HL-60 (cell line): ENCODE measurements at regions not wholly inside any gene's neighbourhood (a gene's known extent, or its start where the extent isn't known, plus 50 kb on each side); places are given as distances from the start of the nearest gene placed in this dataset.

ENCODE experiments used
- DNase-seq, 2 experiments: peaks; one replicate each; pipeline ENCODE4 v3.0.0-alpha.2; 2010 to 2020; ENCODE audit warnings: low read depth in 1 of 2, low spot score in 1 of 2
- H3K27ac ChIP-seq: fragments of 250-450 bp; sonication (Bioruptor Pico); replicated peaks from 2 replicates; pipeline ENCODE4 v1.5.1; 2020; ENCODE audit warnings: mild to moderate bottlenecking, moderate library complexity
- H3K27me3 ChIP-seq: fragments of 250-450 bp; sonication (Bioruptor Pico); 2 replicates; pipeline ENCODE4 v1.5.1; 2021; ENCODE audit warnings: mild to moderate bottlenecking, moderate library complexity; ENCODE audit not compliant: insufficient read depth, poor library complexity, severe bottlenecking
- H3K4me3 ChIP-seq: replicated peaks from 2 replicates; pipeline ENCODE4 v1.5.1; 2011; ENCODE audit warnings: mild to moderate bottlenecking, control low read depth, low read length; ENCODE audit not compliant: insufficient read depth
- CTCF ChIP-seq: IDR thresholded peaks from one replicate; pipeline ENCODE4 v1.5.1; 2011; ENCODE audit warnings: low read length, control low read depth, inconsistent platforms; ENCODE audit not compliant: insufficient read depth
- GABPA ChIP-seq: IDR thresholded peaks from 2 replicates; pipeline ENCODE4 v1.6.1; 2012; ENCODE audit warnings: low read depth
- POLR2AphosphoS5 ChIP-seq: IDR thresholded peaks from 2 replicates; pipeline ENCODE4 v1.6.1; 2012; ENCODE audit warnings: low read depth
- SPI1 ChIP-seq: IDR thresholded peaks from 2 replicates; pipeline ENCODE4 v1.6.1; 2012; ENCODE audit warnings: low read depth, mild to moderate bottlenecking, borderline replicate concordance
- TF ChIP-seq, protein P1 (sequence below): IDR thresholded peaks from 2 replicates; pipeline ENCODE4 v1.6.1; 2012; ENCODE audit warnings: low read depth; ENCODE audit not compliant: insufficient replicate concordance

GRCh38 chr5:63655043-63655442 lies 307.2 kb downstream of the HTR1A start:
- TF ChIP-seq SPI1: no peak
- no peak for TF ChIP-seq GABPA
- TF ChIP-seq, protein P1, sequence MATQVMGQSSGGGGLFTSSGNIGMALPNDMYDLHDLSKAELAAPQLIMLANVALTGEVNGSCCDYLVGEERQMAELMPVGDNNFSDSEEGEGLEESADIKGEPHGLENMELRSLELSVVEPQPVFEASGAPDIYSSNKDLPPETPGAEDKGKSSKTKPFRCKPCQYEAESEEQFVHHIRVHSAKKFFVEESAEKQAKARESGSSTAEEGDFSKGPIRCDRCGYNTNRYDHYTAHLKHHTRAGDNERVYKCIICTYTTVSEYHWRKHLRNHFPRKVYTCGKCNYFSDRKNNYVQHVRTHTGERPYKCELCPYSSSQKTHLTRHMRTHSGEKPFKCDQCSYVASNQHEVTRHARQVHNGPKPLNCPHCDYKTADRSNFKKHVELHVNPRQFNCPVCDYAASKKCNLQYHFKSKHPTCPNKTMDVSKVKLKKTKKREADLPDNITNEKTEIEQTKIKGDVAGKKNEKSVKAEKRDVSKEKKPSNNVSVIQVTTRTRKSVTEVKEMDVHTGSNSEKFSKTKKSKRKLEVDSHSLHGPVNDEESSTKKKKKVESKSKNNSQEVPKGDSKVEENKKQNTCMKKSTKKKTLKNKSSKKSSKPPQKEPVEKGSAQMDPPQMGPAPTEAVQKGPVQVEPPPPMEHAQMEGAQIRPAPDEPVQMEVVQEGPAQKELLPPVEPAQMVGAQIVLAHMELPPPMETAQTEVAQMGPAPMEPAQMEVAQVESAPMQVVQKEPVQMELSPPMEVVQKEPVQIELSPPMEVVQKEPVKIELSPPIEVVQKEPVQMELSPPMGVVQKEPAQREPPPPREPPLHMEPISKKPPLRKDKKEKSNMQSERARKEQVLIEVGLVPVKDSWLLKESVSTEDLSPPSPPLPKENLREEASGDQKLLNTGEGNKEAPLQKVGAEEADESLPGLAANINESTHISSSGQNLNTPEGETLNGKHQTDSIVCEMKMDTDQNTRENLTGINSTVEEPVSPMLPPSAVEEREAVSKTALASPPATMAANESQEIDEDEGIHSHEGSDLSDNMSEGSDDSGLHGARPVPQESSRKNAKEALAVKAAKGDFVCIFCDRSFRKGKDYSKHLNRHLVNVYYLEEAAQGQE: no peak
- no peak for TF ChIP-seq CTCF
- TF ChIP-seq POLR2AphosphoS5: no peak
- DNase-seq: no peak
- no peak overlapping the region for H3K4me3 ChIP-seq

DNA sequence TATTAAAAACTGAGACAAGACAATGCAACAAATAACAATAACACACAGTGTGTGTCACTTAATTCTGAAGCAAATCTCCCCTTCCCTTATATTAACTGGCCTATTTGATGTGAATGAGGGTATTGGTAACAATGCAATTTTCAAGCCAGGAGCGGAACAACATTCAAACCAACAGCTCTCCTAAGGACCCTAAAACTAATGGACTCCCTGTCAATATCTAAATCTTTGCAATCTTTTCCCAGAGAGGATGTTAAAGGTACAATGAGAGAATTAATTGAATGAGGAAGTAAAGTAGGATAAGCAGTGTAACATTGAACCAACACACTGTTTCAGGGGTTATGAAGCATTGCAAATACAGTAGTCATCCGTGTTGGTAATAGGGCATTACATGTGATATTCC lies 311.7 kb downstream of the HTR1A start:
- Histone ChIP-seq H3K27ac (no peak overlapping the region), H3K27me3 (no peaks in the 10 kb centered on the region), H3K4me3 (no peak overlapping the region)
- no peak for DNase-seq
- TF ChIP-seq CTCF (no peak), SPI1 (no peak), POLR2AphosphoS5 (no peak), GABPA (no peak)
- TF ChIP-seq, protein P1: no peak

More at GRCh38 chr5:63655043-63655442, 307.2 kb downstream of the HTR1A start:
- Histone ChIP-seq H3K27ac (no peak overlapping the region), H3K27me3 (no peaks in the 10 kb centered on the region)

DNA sequence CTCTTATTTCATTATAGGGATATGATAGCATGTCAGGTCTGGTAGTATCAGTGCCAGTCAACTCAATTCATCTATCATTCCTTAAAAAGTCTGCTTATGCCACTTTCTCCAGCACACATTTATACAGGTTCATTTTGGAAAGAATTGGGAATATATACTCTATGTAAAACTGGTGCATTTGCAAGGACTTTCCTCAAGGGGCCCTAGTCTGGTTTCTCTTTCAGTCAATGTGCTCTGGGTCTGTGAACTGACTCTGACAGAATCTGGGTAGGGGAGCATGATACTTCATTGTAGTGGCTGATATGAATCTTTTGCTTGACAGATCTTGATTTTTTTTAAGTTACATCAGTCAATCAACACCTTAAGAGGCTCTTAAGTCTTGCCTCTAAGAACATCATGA lies 313.9 kb downstream of the HTR1A start:
- Histone ChIP-seq H3K4me3 (no peak overlapping the region), H3K27ac (no peak overlapping the region), H3K27me3 (no peaks in the 10 kb centered on the region)
- TF ChIP-seq, protein P1: no peak
- TF ChIP-seq CTCF (no peak), GABPA (no peak), SPI1 (no peak), POLR2AphosphoS5 (no peak)
- DNase-seq: no peak
